ENCODE measurements at regions not wholly inside any gene's neighbourhood (a gene's known extent, or its start where the extent isn't known, plus 50 kb on each side); places are given as distances from the start of the nearest gene placed in this dataset.
A peak's percentile ranks its signal among the peaks of the same experiment; 100 is the strongest.

GRCh38 chr4:32119907-32120306 is 1399.7 kb downstream of the PCDH7 start:
- Histone ChIP-seq H3K9me3 (ENCODE audit: control insufficient read depth, insufficient read depth, low read length) (no peaks in the 10 kb centered on the region), H3K27ac (ENCODE audit: low read depth, low read length) (no peak overlapping the region), H3K27me3 (ENCODE audit: control insufficient read depth, insufficient read depth, low read length) (no peaks in the 10 kb centered on the region), H3K4me1 (ENCODE audit: control insufficient read depth, insufficient read depth, low read length) (no peaks in the 10 kb centered on the region), H3K4me3 (ENCODE audit: low read depth, low read length) (no peak overlapping the region), H3K36me3 (ENCODE audit: control insufficient read depth, insufficient read depth, low read length) (no peaks in the 10 kb centered on the region)
- DNase-seq (ENCODE audit: low read depth in 4 of 6, low spot score in 6 of 6), result no peak
- no CpG with 5 or more reads among the region's 1 CpG for WGBS (ENCODE audit: insufficient coverage)

GRCh38 chr4:32128549-32128948 is 1408.4 kb downstream of the PCDH7 start:
- Histone ChIP-seq H3K27me3 (ENCODE audit: control insufficient read depth, insufficient read depth, low read length) (no peaks in the 10 kb centered on the region), H3K27ac (ENCODE audit: low read depth, low read length) (no peak overlapping the region)
- WGBS (ENCODE audit: insufficient coverage), result no CpG with 5 or more reads among the region's 4 CpGs

DNA sequence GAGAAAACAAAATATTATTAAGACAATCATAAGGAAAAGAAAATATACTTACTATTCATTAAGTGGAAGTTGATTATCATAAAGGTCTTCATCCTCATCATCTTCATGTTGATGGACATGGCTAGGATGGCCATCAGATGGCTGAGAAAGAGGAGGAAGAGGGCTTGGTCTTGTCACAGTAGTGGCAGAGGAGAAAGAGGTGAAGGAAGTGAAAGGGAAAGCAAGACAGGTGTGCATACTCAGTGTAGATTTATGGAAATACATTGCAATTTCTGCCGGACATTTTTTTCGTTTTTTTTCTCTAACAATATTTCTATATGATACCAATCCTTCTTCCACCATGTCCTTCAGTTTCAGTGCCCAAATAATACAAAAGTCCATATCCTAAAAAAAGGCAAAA is 1409.8 kb downstream of the PCDH7 start:
- WGBS (ENCODE audit: insufficient coverage), result no CpG with 5 or more reads among the region's 2 CpGs
- Histone ChIP-seq H3K4me3 (ENCODE audit: low read depth, low read length) (no peak overlapping the region), H3K36me3 (ENCODE audit: control insufficient read depth, insufficient read depth, low read length) (no peaks in the 10 kb centered on the region), H3K9me3 (ENCODE audit: control insufficient read depth, insufficient read depth, low read length) (no peaks in the 10 kb centered on the region), H3K4me1 (ENCODE audit: control insufficient read depth, insufficient read depth, low read length) (no peaks in the 10 kb centered on the region), H3K27ac (ENCODE audit: low read depth, low read length) (no peak overlapping the region), H3K27me3 (ENCODE audit: control insufficient read depth, insufficient read depth, low read length) (no peaks in the 10 kb centered on the region)
- DNase-seq (ENCODE audit: low read depth in 4 of 6, low spot score in 6 of 6), result no peak

More at GRCh38 chr4:32128549-32128948, 1408.4 kb downstream of the PCDH7 start:
- no peak for DNase-seq (ENCODE audit: low read depth in 4 of 6, low spot score in 6 of 6)
- H3K4me3 ChIP-seq (ENCODE audit: low read depth, low read length), result no peak overlapping the region
- no peaks in the 10 kb centered on the region for H3K9me3 ChIP-seq (ENCODE audit: control insufficient read depth, insufficient read depth, low read length)
- H3K4me1 ChIP-seq (ENCODE audit: control insufficient read depth, insufficient read depth, low read length), result no peaks in the 10 kb centered on the region
- H3K36me3 ChIP-seq (ENCODE audit: control insufficient read depth, insufficient read depth, low read length), result no peaks in the 10 kb centered on the region

DNA sequence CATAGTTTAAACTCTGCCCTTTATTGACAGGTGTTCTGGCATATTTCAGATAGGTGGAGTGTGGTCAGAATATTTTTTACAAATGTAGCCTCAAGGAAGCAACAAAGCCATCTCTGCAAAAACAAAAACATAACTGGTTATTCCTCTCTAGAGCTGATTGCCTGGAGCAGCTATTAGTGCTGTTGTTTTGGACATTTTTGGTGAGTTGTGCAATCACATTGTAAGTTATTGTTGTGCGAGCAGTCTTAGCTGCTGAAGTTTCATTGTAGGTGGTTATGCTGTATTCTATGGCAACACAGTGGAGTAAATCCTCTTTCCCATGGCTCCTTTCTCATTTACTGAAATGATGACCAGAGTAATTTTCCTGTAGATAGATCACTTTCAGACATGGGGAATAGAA is 1413.0 kb downstream of the PCDH7 start:
- DNase-seq (ENCODE audit: low read depth in 4 of 6, low spot score in 6 of 6), result no peak
- Histone ChIP-seq H3K9me3 (ENCODE audit: control insufficient read depth, insufficient read depth, low read length) (no peaks in the 10 kb centered on the region), H3K27me3 (ENCODE audit: control insufficient read depth, insufficient read depth, low read length) (no peaks in the 10 kb centered on the region), H3K36me3 (ENCODE audit: control insufficient read depth, insufficient read depth, low read length) (no peaks in the 10 kb centered on the region), H3K4me3 (ENCODE audit: low read depth, low read length) (no peak overlapping the region), H3K27ac (ENCODE audit: low read depth, low read length) (no peak overlapping the region), H3K4me1 (ENCODE audit: control insufficient read depth, insufficient read depth, low read length) (no peaks in the 10 kb centered on the region)
- no CpG with 5 or more reads among the region's 1 CpG for WGBS (ENCODE audit: insufficient coverage)

- Histone ChIP-seq H3K4me1 (ENCODE audit: control insufficient read depth, insufficient read depth, low read length) (no peaks in the 10 kb centered on the region), H3K27ac (ENCODE audit: low read depth, low read length) (no peak overlapping the region), H3K9me3 (ENCODE audit: control insufficient read depth, insufficient read depth, low read length) (no peaks in the 10 kb centered on the region), H3K36me3 (ENCODE audit: control insufficient read depth, insufficient read depth, low read length) (no peaks in the 10 kb centered on the region), H3K4me3 (ENCODE audit: low read depth, low read length) (no peak overlapping the region), H3K27me3 (ENCODE audit: control insufficient read depth, insufficient read depth, low read length) (no peaks in the 10 kb centered on the region)
- DNase-seq (ENCODE audit: low read depth in 4 of 6, low spot score in 6 of 6), result peak in 1 of 6 donors; percentile 6
Observed at GRCh38 chr4:32133734-32134133, 1413.6 kb downstream of the PCDH7 start.

GRCh38 chr4:32135642-32136041 is 1415.5 kb downstream of the PCDH7 start:
- DNase-seq (ENCODE audit: low read depth in 4 of 6, low spot score in 6 of 6), result no peak
- H3K36me3 ChIP-seq (ENCODE audit: control insufficient read depth, insufficient read depth, low read length), result no peaks in the 10 kb centered on the region
- no peaks in the 10 kb centered on the region for H3K27me3 ChIP-seq (ENCODE audit: control insufficient read depth, insufficient read depth, low read length)
- H3K4me1 ChIP-seq (ENCODE audit: control insufficient read depth, insufficient read depth, low read length), result no peaks in the 10 kb centered on the region
- no peak overlapping the region for H3K27ac ChIP-seq (ENCODE audit: low read depth, low read length)
- H3K9me3 ChIP-seq (ENCODE audit: control insufficient read depth, insufficient read depth, low read length), result no peaks in the 10 kb centered on the region
- no peak overlapping the region for H3K4me3 ChIP-seq (ENCODE audit: low read depth, low read length)

GRCh38 chr4:32136081-32136787 is 1416.1 kb downstream of the PCDH7 start:
- Histone ChIP-seq H3K27ac (ENCODE audit: low read depth, low read length) (no peak overlapping the region), H3K36me3 (ENCODE audit: control insufficient read depth, insufficient read depth, low read length) (no peaks in the 10 kb centered on the region), H3K4me3 (ENCODE audit: low read depth, low read length) (no peak overlapping the region), H3K9me3 (ENCODE audit: control insufficient read depth, insufficient read depth, low read length) (no peaks in the 10 kb centered on the region), H3K27me3 (ENCODE audit: control insufficient read depth, insufficient read depth, low read length) (no peaks in the 10 kb centered on the region), H3K4me1 (ENCODE audit: control insufficient read depth, insufficient read depth, low read length) (no peaks in the 10 kb centered on the region)
- no peak for DNase-seq (ENCODE audit: low read depth in 4 of 6, low spot score in 6 of 6)
- WGBS (ENCODE audit: insufficient coverage), result no CpG with 5 or more reads among the region's 2 CpGs

DNA sequence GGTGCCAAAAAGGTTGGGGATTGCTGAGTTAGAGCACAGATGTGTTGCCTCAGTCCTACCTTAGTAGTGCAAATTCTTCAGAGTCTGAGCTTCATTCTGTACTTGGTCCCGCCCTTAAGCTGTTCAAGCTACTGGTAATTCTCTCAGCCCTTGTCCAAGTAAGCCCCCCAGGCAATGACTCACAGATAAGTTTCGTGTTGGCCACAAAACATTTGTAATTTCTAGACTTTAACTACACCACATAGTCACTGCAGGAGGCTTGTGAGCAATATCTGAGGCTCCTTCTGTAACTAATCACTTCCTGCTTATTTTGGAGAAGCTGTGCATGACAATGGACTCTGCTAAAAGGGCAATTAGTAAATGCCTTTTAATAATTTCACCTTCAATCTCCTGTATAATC is 1420.5 kb downstream of the PCDH7 start:
- H3K36me3 ChIP-seq (ENCODE audit: control insufficient read depth, insufficient read depth, low read length), result no peaks in the 10 kb centered on the region
- 83% methylated on average over 2 of the region's 2 CpGs for WGBS (ENCODE audit: insufficient coverage)
- no peaks in the 10 kb centered on the region for H3K9me3 ChIP-seq (ENCODE audit: control insufficient read depth, insufficient read depth, low read length)
- H3K27ac ChIP-seq (ENCODE audit: low read depth, low read length), result no peak overlapping the region
- no peaks in the 10 kb centered on the region for H3K4me1 ChIP-seq (ENCODE audit: control insufficient read depth, insufficient read depth, low read length)
- no peak overlapping the region for H3K4me3 ChIP-seq (ENCODE audit: low read depth, low read length)
- DNase-seq (ENCODE audit: low read depth in 4 of 6, low spot score in 6 of 6), result peak in 1 of 6 donors; percentile 1
- no peaks in the 10 kb centered on the region for H3K27me3 ChIP-seq (ENCODE audit: control insufficient read depth, insufficient read depth, low read length)

- H3K4me3 ChIP-seq (ENCODE audit: low read depth, low read length), result no peak overlapping the region
- H3K27ac ChIP-seq (ENCODE audit: low read depth, low read length), result no peak overlapping the region
- DNase-seq (ENCODE audit: low read depth in 4 of 6, low spot score in 6 of 6), result no peak
- no peaks in the 10 kb centered on the region for H3K4me1 ChIP-seq (ENCODE audit: control insufficient read depth, insufficient read depth, low read length)
- no peaks in the 10 kb centered on the region for H3K27me3 ChIP-seq (ENCODE audit: control insufficient read depth, insufficient read depth, low read length)
- H3K9me3 ChIP-seq (ENCODE audit: control insufficient read depth, insufficient read depth, low read length), result no peaks in the 10 kb centered on the region
- no peaks in the 10 kb centered on the region for H3K36me3 ChIP-seq (ENCODE audit: control insufficient read depth, insufficient read depth, low read length)
Observed at GRCh38 chr4:32142075-32142474, 1421.9 kb downstream of the PCDH7 start.

- no peak for DNase-seq (ENCODE audit: low read depth in 4 of 6, low spot score in 6 of 6)
- WGBS (ENCODE audit: insufficient coverage), result no CpG with 5 or more reads among the region's 5 CpGs
Observed at GRCh38 chr4:32145987-32146386, 1425.8 kb downstream of the PCDH7 start.

More at GRCh38 chr4:32145987-32146386, 1425.8 kb downstream of the PCDH7 start:
- Histone ChIP-seq H3K36me3 (ENCODE audit: control insufficient read depth, insufficient read depth, low read length) (no peaks in the 10 kb centered on the region), H3K27ac (ENCODE audit: low read depth, low read length) (no peak overlapping the region), H3K27me3 (ENCODE audit: control insufficient read depth, insufficient read depth, low read length) (no peaks in the 10 kb centered on the region), H3K4me1 (ENCODE audit: control insufficient read depth, insufficient read depth, low read length) (no peaks in the 10 kb centered on the region), H3K9me3 (ENCODE audit: control insufficient read depth, insufficient read depth, low read length) (no peaks in the 10 kb centered on the region), H3K4me3 (ENCODE audit: low read depth, low read length) (no peak overlapping the region)
